ENCODE measurements at regions not wholly inside any gene's neighbourhood (a gene's known extent, or its start where the extent isn't known, plus 50 kb on each side); places are given as distances from the start of the nearest gene placed in this dataset.

- TF ChIP-seq ZNF462 (CRISPR knock-in tag; IDR thresholded peaks at IDR 0.05) (no peak), EZH2 (IDR thresholded peaks at IDR 0.05; ENCODE audit: low read depth, unreplicated experiment) (no peak), ETS1 (IDR thresholded peaks at IDR 0.05) (no peak)
These were observed 382.5 kb downstream of the NYAP2 start (continued) for GRCh38 chr2:225781991-225782390.

GRCh38 chr2:225781145-225781544 lies 381.6 kb downstream of the NYAP2 start:
- Histone ChIP-seq H3K9me2 (ENCODE audit: insufficient read depth) (peaks cover 6% of the 10 kb centered on the region; the same call in 1 of the 2 replicates), H4K20me1 (replicated peaks; ENCODE audit: insufficient read depth) (no peaks in the 10 kb centered on the region), H3K79me2 (replicated peaks; ENCODE audit: insufficient read depth) (no peaks in the 10 kb centered on the region), H3K4me1 (ENCODE audit: insufficient read depth) (no peaks in the 10 kb centered on the region), H3K27me3 (ENCODE audit: insufficient read depth) (no peaks in the 10 kb centered on the region), H3K4me3 (no peak overlapping the region), H2AFZ (no peak overlapping the region), H3K27ac (ENCODE audit: low read depth) (no peak overlapping the region), H3K4me2 (no peak overlapping the region), H3F3A (replicated peaks; ENCODE audit: low read depth) (no peaks in the 10 kb centered on the region), H3K36me3 (ENCODE audit: insufficient read depth) (no peaks in the 10 kb centered on the region)
- Mint-ChIP-seq H3K36me3 (ENCODE audit: low read depth) (no peaks in the 10 kb centered on the region), H3K27ac (no peak overlapping the region), H3K27me3 (ENCODE audit: insufficient read depth, low read depth, poor library complexity) (no peaks in the 10 kb centered on the region), H3K9me3 (no peaks in the 10 kb centered on the region), H3K4me1 (peaks cover 3% of the 10 kb centered on the region; the same call in 1 of the 3 replicates), H3K4me3 (no peak overlapping the region)
- ATAC-seq (no peak), DNase-seq (ENCODE audit: low spot score) (no peak)
- TF ChIP-seq ZNF114 (CRISPR knock-in tag; IDR thresholded peaks at IDR 0.05), result no peak
- no peak for TF ChIP-seq CTCF (conservative IDR thresholded peaks at IDR 0.05; ENCODE audit: low read depth in 2 of 2)
- TF ChIP-seq ZNF331 (CRISPR knock-in tag; IDR thresholded peaks at IDR 0.05; ENCODE audit: low read depth), result no peak
- TF ChIP-seq EZH2phosphoT487 (IDR thresholded peaks at IDR 0.05; ENCODE audit: unreplicated experiment), result no peak
- TF ChIP-seq CREB1 (CRISPR knock-in tag; IDR thresholded peaks at IDR 0.05; ENCODE audit: low read depth), result no peak
